HL-60 (cell line): ENCODE measurements at regions not wholly inside any gene's neighbourhood (a gene's known extent, or its start where the extent isn't known, plus 50 kb on each side); places are given as distances from the start of the nearest gene placed in this dataset.

Experiments
- DNase-seq, 2 experiments: peaks; one replicate each; pipeline ENCODE4 v3.0.0-alpha.2; 2010 to 2020; ENCODE audit warnings: low read depth in 1 of 2, low spot score in 1 of 2
- H3K27ac ChIP-seq: fragments of 250-450 bp; sonication (Bioruptor Pico); replicated peaks from 2 replicates; pipeline ENCODE4 v1.5.1; 2020; ENCODE audit warnings: mild to moderate bottlenecking, moderate library complexity
- H3K27me3 ChIP-seq: fragments of 250-450 bp; sonication (Bioruptor Pico); 2 replicates; pipeline ENCODE4 v1.5.1; 2021; ENCODE audit warnings: mild to moderate bottlenecking, moderate library complexity; ENCODE audit not compliant: insufficient read depth, poor library complexity, severe bottlenecking
- H3K4me3 ChIP-seq: replicated peaks from 2 replicates; pipeline ENCODE4 v1.5.1; 2011; ENCODE audit warnings: mild to moderate bottlenecking, control low read depth, low read length; ENCODE audit not compliant: insufficient read depth
- GABPA ChIP-seq: IDR thresholded peaks from 2 replicates; pipeline ENCODE4 v1.6.1; 2012; ENCODE audit warnings: low read depth
- POLR2AphosphoS5 ChIP-seq: IDR thresholded peaks from 2 replicates; pipeline ENCODE4 v1.6.1; 2012; ENCODE audit warnings: low read depth
- SPI1 ChIP-seq: IDR thresholded peaks from 2 replicates; pipeline ENCODE4 v1.6.1; 2012; ENCODE audit warnings: low read depth, mild to moderate bottlenecking, borderline replicate concordance
- TF ChIP-seq, protein P1 (sequence below): IDR thresholded peaks from 2 replicates; pipeline ENCODE4 v1.6.1; 2012; ENCODE audit warnings: low read depth; ENCODE audit not compliant: insufficient replicate concordance
- TF ChIP-seq, protein P2 (sequence below): IDR thresholded peaks from one replicate; pipeline ENCODE4 v1.5.1; 2011; ENCODE audit warnings: low read length, control low read depth, inconsistent platforms; ENCODE audit not compliant: insufficient read depth

DNA sequence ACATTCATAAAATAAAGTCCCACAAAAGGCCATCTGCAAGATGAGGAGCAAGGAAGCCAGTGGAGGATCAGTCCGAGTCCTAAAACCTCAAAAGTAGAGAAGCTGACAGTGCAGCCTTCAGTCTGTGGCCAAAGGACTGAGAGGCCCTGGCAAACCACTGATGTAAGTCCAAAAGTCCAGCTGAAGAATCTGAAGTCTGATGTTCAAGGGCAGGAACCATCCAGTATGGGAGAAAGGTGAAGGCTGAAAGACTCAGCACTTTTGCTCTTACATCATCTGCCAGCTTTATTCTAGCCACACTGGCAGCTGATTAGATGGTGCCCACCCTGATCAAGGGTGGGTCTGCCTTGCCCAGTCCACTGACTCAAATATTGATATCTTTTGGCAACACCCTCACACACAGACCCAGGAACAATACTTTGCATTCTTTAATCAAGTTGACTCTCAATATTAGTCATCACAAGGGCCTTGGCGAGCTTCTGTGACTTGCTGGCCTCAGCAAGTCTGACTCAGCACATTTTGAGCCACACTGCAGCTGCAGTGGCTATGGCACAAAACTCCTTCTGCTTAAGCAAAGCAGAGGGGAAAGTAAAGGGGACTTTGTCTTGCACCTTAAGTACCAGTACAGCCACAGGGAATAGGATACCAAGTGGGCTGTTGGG lies 1370.3 kb upstream of the CITED2 start:
- no peaks in the 10 kb centered on the region for H3K27me3 ChIP-seq
- DNase-seq = no peak
- no peak overlapping the region for H3K4me3 ChIP-seq
- H3K27ac ChIP-seq = no peak overlapping the region
- TF ChIP-seq SPI1 = no peak
- TF ChIP-seq, protein P1, sequence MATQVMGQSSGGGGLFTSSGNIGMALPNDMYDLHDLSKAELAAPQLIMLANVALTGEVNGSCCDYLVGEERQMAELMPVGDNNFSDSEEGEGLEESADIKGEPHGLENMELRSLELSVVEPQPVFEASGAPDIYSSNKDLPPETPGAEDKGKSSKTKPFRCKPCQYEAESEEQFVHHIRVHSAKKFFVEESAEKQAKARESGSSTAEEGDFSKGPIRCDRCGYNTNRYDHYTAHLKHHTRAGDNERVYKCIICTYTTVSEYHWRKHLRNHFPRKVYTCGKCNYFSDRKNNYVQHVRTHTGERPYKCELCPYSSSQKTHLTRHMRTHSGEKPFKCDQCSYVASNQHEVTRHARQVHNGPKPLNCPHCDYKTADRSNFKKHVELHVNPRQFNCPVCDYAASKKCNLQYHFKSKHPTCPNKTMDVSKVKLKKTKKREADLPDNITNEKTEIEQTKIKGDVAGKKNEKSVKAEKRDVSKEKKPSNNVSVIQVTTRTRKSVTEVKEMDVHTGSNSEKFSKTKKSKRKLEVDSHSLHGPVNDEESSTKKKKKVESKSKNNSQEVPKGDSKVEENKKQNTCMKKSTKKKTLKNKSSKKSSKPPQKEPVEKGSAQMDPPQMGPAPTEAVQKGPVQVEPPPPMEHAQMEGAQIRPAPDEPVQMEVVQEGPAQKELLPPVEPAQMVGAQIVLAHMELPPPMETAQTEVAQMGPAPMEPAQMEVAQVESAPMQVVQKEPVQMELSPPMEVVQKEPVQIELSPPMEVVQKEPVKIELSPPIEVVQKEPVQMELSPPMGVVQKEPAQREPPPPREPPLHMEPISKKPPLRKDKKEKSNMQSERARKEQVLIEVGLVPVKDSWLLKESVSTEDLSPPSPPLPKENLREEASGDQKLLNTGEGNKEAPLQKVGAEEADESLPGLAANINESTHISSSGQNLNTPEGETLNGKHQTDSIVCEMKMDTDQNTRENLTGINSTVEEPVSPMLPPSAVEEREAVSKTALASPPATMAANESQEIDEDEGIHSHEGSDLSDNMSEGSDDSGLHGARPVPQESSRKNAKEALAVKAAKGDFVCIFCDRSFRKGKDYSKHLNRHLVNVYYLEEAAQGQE = no peak

DNA sequence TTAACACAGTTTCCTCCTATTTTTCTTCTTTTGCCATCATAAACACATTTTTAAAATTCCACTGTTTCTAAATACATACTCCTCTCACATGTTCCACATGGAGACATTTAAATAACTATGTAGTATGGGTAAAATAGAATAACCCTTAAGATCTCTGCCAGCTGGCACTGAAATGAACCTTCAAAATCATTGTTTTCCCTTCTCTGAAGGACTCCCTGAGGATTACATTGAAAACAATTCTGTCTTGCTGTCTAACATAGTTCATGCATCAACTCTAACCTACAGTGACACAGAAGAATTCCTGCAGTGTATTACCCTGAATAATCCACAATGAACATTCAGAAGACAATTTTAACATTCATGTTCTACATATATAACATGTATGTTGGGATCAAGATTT lies 1361.8 kb upstream of the CITED2 start:
- no peak overlapping the region for H3K27ac ChIP-seq
- TF ChIP-seq, protein P1 = no peak
- TF ChIP-seq SPI1 (no peak), GABPA (no peak), POLR2AphosphoS5 (no peak)
- TF ChIP-seq, protein P2, sequence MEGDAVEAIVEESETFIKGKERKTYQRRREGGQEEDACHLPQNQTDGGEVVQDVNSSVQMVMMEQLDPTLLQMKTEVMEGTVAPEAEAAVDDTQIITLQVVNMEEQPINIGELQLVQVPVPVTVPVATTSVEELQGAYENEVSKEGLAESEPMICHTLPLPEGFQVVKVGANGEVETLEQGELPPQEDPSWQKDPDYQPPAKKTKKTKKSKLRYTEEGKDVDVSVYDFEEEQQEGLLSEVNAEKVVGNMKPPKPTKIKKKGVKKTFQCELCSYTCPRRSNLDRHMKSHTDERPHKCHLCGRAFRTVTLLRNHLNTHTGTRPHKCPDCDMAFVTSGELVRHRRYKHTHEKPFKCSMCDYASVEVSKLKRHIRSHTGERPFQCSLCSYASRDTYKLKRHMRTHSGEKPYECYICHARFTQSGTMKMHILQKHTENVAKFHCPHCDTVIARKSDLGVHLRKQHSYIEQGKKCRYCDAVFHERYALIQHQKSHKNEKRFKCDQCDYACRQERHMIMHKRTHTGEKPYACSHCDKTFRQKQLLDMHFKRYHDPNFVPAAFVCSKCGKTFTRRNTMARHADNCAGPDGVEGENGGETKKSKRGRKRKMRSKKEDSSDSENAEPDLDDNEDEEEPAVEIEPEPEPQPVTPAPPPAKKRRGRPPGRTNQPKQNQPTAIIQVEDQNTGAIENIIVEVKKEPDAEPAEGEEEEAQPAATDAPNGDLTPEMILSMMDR = no peak
- no peak overlapping the region for H3K4me3 ChIP-seq
- H3K27me3 ChIP-seq = no peaks in the 10 kb centered on the region
- no peak for DNase-seq

DNA sequence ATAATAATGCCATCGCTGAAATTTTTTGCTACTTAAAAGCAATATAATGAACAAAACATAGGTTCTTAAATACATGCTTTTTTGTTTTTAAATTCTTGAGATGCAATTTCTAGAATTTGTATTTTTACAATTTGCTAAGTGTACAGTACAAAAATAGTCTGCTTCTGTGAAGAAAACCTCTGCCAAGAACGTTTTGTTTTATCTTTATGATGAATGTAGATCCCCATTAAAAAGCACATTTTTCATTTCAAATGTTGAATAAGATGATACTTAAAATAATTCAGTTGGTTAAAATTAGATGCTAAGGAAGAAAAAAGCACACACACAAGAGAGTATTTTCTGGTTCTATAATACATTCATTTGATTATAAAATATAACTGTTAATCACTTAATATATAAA lies 1358.5 kb upstream of the CITED2 start:
- no peak for DNase-seq
- no peak overlapping the region for H3K4me3 ChIP-seq
- TF ChIP-seq GABPA (no peak), SPI1 (no peak), POLR2AphosphoS5 (no peak)
- TF ChIP-seq, protein P1 = no peak
- TF ChIP-seq, protein P2 = no peak
- H3K27me3 ChIP-seq = no peaks in the 10 kb centered on the region
- H3K27ac ChIP-seq = no peak overlapping the region
